Liver (tissue), 8 donors: ENCODE measurements at regions not wholly inside any gene's neighbourhood (a gene's known extent, or its start where the extent isn't known, plus 50 kb on each side); places are given as distances from the start of the nearest gene placed in this dataset.

ENCODE experiments used
- DNase-seq: peaks from one replicate; pipeline ENCODE4 v3.0.0-alpha.2; 2017; ENCODE audit warnings: low spot score
- H3K27ac ChIP-seq, 2 donors: one replicate each; pipeline ENCODE4 v1.7.0; 2013; ENCODE audit warnings: inconsistent platforms in 2 of 2, low read length in 2 of 2, control low read depth in 1 of 2, low read depth in 1 of 2, mild to moderate bottlenecking in 1 of 2
- H3K27me3 ChIP-seq, 4 donors: one replicate each; pipeline versions ENCODE4 v1.6.1 to v1.7.0; 2013; ENCODE audit warnings: low read length in 3 of 4, inconsistent platforms in 1 of 4, mild to moderate bottlenecking in 1 of 4, moderate library complexity in 1 of 4; ENCODE audit not compliant: control insufficient read depth in 4 of 4, insufficient read depth in 4 of 4
- H3K36me3 ChIP-seq, 4 donors: one replicate each; pipeline versions ENCODE4 v1.6.1 to v1.7.0; 2013; ENCODE audit warnings: low read length in 3 of 4, mild to moderate bottlenecking in 3 of 4, low read depth in 1 of 4, moderate library complexity in 1 of 4; ENCODE audit not compliant: control insufficient read depth in 4 of 4, insufficient read depth in 3 of 4
- H3K4me1 ChIP-seq, 4 donors: one replicate each; pipeline versions ENCODE4 v1.6.1 to v1.7.0; 2013; ENCODE audit warnings: low read length in 3 of 4, mild to moderate bottlenecking in 3 of 4, moderate library complexity in 1 of 4; ENCODE audit not compliant: control insufficient read depth in 4 of 4, insufficient read depth in 4 of 4
- H3K4me3 ChIP-seq, 3 donors: one replicate each; pipeline versions ENCODE4 v1.6.1 to v1.7.0; 2013; ENCODE audit warnings: low read length in 3 of 3, control low read depth in 1 of 3, low read depth in 1 of 3, mild to moderate bottlenecking in 1 of 3
- H3K9ac ChIP-seq, 2 donors: one replicate each; pipeline ENCODE4 v1.7.0; 2013; ENCODE audit warnings: low read length in 2 of 2, mild to moderate bottlenecking in 2 of 2, moderate library complexity in 2 of 2, control low read depth in 1 of 2, low read depth in 1 of 2
- H3K9me3 ChIP-seq, 4 donors: one replicate each; pipeline versions ENCODE4 v1.6.1 to v1.7.0; 2013; ENCODE audit warnings: low read length in 3 of 4; ENCODE audit not compliant: control insufficient read depth in 4 of 4
- ATF3 ChIP-seq: IDR thresholded peaks from 2 replicates; pipeline ENCODE4 v1.6.1; 2016; ENCODE audit warnings: antibody characterized with exemption
- CTCF ChIP-seq: fragments of 150-350 bp; IDR thresholded peaks from 2 replicates; pipeline ENCODE4 v1.5.1; 2017; ENCODE audit warnings: improper control_type of control experiment, low read depth, low read length; ENCODE audit not compliant: missing input control
- FOXA1 ChIP-seq: IDR thresholded peaks from 2 replicates; pipeline ENCODE4 v1.6.1; 2016; ENCODE audit warnings: antibody characterized with exemption
- FOXA2 ChIP-seq: IDR thresholded peaks from 2 replicates; pipeline ENCODE4 v1.6.1; 2016; ENCODE audit warnings: antibody characterized with exemption
- GABPA ChIP-seq, 2 donors: IDR thresholded peaks in 1 of 2; conservative IDR thresholded peaks in 1 of 2; 2 replicates each; pipeline ENCODE4 v1.6.1; 2016; ENCODE audit warnings: antibody characterized with exemption in 2 of 2, mild to moderate bottlenecking in 1 of 2, moderate library complexity in 1 of 2
- HNF4A ChIP-seq, 2 donors: conservative IDR thresholded peaks; 2 replicates each; pipeline ENCODE4 v1.6.1; 2016; ENCODE audit warnings: antibody characterized with exemption in 2 of 2, mild to moderate bottlenecking in 2 of 2
- HNF4G ChIP-seq: IDR thresholded peaks from 2 replicates; pipeline ENCODE4 v1.6.1; 2016; ENCODE audit warnings: antibody characterized with exemption
- JUND ChIP-seq, 2 donors: IDR thresholded peaks; 2 replicates each; pipeline ENCODE4 v1.6.1; 2016; ENCODE audit warnings: antibody characterized with exemption in 2 of 2
- MAX ChIP-seq: IDR thresholded peaks from 2 replicates; pipeline ENCODE4 v1.6.1; 2016; ENCODE audit warnings: antibody characterized with exemption
- NR2F2 ChIP-seq: IDR thresholded peaks from 2 replicates; pipeline ENCODE4 v1.6.1; 2016; ENCODE audit warnings: antibody characterized with exemption
- RAD21 ChIP-seq, 2 donors: IDR thresholded peaks; 2 replicates each; pipeline ENCODE4 v1.6.1; 2016; ENCODE audit warnings: antibody characterized with exemption in 2 of 2, mild to moderate bottlenecking in 2 of 2
- RXRA ChIP-seq, 2 donors: IDR thresholded peaks; 2 replicates each; pipeline ENCODE4 v1.6.1; 2017 to 2018; ENCODE audit warnings: antibody characterized with exemption in 2 of 2, mild to moderate bottlenecking in 1 of 2
- SP1 ChIP-seq: IDR thresholded peaks from 2 replicates; pipeline ENCODE4 v1.6.1; 2018; ENCODE audit warnings: antibody characterized with exemption, mild to moderate bottlenecking
- TAF1 ChIP-seq: conservative IDR thresholded peaks from 2 replicates; pipeline ENCODE4 v1.6.1; 2016; ENCODE audit warnings: antibody characterized with exemption, mild to moderate bottlenecking
- YY1 ChIP-seq: IDR thresholded peaks from 2 replicates; pipeline ENCODE4 v1.6.1; 2016; ENCODE audit warnings: antibody characterized with exemption, mild to moderate bottlenecking
- WGBS: extraction: QIAGEN DNeasy Blood & Tissue Kit; methylation state at CpG from one replicate; pipeline ENCODE4 v1.1.7; 2013; 5-methylcytosine and 5-hydroxymethylcytosine counted together
- TF ChIP-seq, protein P1 (sequence below): IDR thresholded peaks from 2 replicates; pipeline ENCODE4 v1.6.1; 2016; ENCODE audit warnings: antibody characterized with exemption
- TF ChIP-seq, protein P2 (sequence below): IDR thresholded peaks from 2 replicates; pipeline ENCODE4 v1.6.1; 2016; ENCODE audit warnings: antibody characterized with exemption, mild to moderate bottlenecking
- donor health status: healthy.
- donor health status: healthy.
- donor health status: healthy.
- donor health status: healthy.
- donor health status: healthy.

GRCh38 chr2:9775999-9776712 lies 67.1 kb upstream of the TAF1B start:
- Histone ChIP-seq H3K4me3 (no peak overlapping the region), H3K27ac (no peak overlapping the region), H3K27me3 (no peaks in the 10 kb centered on the region), H3K9ac (no peak overlapping the region), H3K9me3 (no peaks in the 10 kb centered on the region), H3K36me3 (no peaks in the 10 kb centered on the region), H3K4me1 (no peaks in the 10 kb centered on the region)
- TF ChIP-seq SP1: no peak
- TF ChIP-seq TAF1: no peak
- no peak for TF ChIP-seq RAD21 (IDR thresholded peaks at IDR 0.05)
- no peak for TF ChIP-seq JUND (IDR thresholded peaks at IDR 0.05)
- TF ChIP-seq RXRA (IDR thresholded peaks at IDR 0.05): no peak
- TF ChIP-seq HNF4G: no peak
- TF ChIP-seq ATF3: no peak
- no peak for TF ChIP-seq CTCF
- TF ChIP-seq FOXA2: no peak
- TF ChIP-seq FOXA1: no peak
- TF ChIP-seq, protein P1, sequence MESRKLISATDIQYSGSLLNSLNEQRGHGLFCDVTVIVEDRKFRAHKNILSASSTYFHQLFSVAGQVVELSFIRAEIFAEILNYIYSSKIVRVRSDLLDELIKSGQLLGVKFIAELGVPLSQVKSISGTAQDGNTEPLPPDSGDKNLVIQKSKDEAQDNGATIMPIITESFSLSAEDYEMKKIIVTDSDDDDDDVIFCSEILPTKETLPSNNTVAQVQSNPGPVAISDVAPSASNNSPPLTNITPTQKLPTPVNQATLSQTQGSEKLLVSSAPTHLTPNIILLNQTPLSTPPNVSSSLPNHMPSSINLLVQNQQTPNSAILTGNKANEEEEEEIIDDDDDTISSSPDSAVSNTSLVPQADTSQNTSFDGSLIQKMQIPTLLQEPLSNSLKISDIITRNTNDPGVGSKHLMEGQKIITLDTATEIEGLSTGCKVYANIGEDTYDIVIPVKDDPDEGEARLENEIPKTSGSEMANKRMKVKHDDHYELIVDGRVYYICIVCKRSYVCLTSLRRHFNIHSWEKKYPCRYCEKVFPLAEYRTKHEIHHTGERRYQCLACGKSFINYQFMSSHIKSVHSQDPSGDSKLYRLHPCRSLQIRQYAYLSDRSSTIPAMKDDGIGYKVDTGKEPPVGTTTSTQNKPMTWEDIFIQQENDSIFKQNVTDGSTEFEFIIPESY: no peak
- no peak for TF ChIP-seq NR2F2
- TF ChIP-seq MAX: no peak
- TF ChIP-seq YY1: no peak
- TF ChIP-seq, protein P2, sequence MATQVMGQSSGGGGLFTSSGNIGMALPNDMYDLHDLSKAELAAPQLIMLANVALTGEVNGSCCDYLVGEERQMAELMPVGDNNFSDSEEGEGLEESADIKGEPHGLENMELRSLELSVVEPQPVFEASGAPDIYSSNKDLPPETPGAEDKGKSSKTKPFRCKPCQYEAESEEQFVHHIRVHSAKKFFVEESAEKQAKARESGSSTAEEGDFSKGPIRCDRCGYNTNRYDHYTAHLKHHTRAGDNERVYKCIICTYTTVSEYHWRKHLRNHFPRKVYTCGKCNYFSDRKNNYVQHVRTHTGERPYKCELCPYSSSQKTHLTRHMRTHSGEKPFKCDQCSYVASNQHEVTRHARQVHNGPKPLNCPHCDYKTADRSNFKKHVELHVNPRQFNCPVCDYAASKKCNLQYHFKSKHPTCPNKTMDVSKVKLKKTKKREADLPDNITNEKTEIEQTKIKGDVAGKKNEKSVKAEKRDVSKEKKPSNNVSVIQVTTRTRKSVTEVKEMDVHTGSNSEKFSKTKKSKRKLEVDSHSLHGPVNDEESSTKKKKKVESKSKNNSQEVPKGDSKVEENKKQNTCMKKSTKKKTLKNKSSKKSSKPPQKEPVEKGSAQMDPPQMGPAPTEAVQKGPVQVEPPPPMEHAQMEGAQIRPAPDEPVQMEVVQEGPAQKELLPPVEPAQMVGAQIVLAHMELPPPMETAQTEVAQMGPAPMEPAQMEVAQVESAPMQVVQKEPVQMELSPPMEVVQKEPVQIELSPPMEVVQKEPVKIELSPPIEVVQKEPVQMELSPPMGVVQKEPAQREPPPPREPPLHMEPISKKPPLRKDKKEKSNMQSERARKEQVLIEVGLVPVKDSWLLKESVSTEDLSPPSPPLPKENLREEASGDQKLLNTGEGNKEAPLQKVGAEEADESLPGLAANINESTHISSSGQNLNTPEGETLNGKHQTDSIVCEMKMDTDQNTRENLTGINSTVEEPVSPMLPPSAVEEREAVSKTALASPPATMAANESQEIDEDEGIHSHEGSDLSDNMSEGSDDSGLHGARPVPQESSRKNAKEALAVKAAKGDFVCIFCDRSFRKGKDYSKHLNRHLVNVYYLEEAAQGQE: no peak
- no peak for TF ChIP-seq HNF4A (conservative IDR thresholded peaks at IDR 0.05)
- 91% methylated on average over 9 of the region's 9 CpGs for WGBS
- no peak for DNase-seq

GRCh38 chr2:9777081-9777480 lies 66.2 kb upstream of the TAF1B start:
- H3K36me3 ChIP-seq: no peaks in the 10 kb centered on the region
- H3K4me3 ChIP-seq: no peak overlapping the region
- no peak for TF ChIP-seq RXRA (IDR thresholded peaks at IDR 0.05)
- no peak for TF ChIP-seq TAF1
- no peak for TF ChIP-seq GABPA (IDR thresholded peaks at IDR 0.05 in 1 of 2, conservative IDR thresholded peaks at IDR 0.05 in 1 of 2)
- no peak overlapping the region for H3K27ac ChIP-seq
- 91% methylated on average over 6 of the region's 6 CpGs for WGBS
- no peak overlapping the region for H3K9ac ChIP-seq
- no peaks in the 10 kb centered on the region for H3K27me3 ChIP-seq
- DNase-seq: no peak
- no peaks in the 10 kb centered on the region for H3K9me3 ChIP-seq
- H3K4me1 ChIP-seq: no peaks in the 10 kb centered on the region
